ENCODE measurements at regions not wholly inside any gene's neighbourhood (a gene's known extent, or its start where the extent isn't known, plus 50 kb on each side); places are given as distances from the start of the nearest gene placed in this dataset.

- Mint-ChIP-seq H3K27me3 (no peaks in the 10 kb centered on the region), H3K27ac (no peak overlapping the region), H3K9me3 (no peaks in the 10 kb centered on the region), H3K36me3 (ENCODE audit: low read depth) (no peaks in the 10 kb centered on the region), H3K4me1 (ENCODE audit: low read depth) (no peaks in the 10 kb centered on the region), H3K4me3 (no peak overlapping the region)
- Histone ChIP-seq H3K36me3 (ENCODE audit: insufficient read depth, low read length) (no peaks in the 10 kb centered on the region), H3K27me3 (ENCODE audit: control insufficient read depth in 1 of 2, insufficient read depth in 2 of 2, low read length in 2 of 2) (no peaks in the 10 kb centered on the region), H3K27ac (ENCODE audit: low read depth in 1 of 2, low read length in 2 of 2) (no peak overlapping the region), H3K9me3 (ENCODE audit: control insufficient read depth in 1 of 2, insufficient read depth in 1 of 2, low read length in 2 of 2) (no peaks in the 10 kb centered on the region), H3K4me1 (ENCODE audit: insufficient read depth, low read length) (no peaks in the 10 kb centered on the region), H3K4me3 (ENCODE audit: low read length) (no peak overlapping the region)
- ChIA-PET POLR2A (no interaction called here), CTCF (no interaction called here)
- TF ChIP-seq CTCF (IDR thresholded peaks at IDR 0.05), result no peak
- DNase-seq (no peak), ATAC-seq (ENCODE audit: poor library complexity) (no peak)
- intact Hi-C loops (cut with DNase I, micrococcal nuclease), result no loop called here
Measured at GRCh38 chr10:84698989-84699388, 370.6 kb downstream of the CCSER2 start.

DNA sequence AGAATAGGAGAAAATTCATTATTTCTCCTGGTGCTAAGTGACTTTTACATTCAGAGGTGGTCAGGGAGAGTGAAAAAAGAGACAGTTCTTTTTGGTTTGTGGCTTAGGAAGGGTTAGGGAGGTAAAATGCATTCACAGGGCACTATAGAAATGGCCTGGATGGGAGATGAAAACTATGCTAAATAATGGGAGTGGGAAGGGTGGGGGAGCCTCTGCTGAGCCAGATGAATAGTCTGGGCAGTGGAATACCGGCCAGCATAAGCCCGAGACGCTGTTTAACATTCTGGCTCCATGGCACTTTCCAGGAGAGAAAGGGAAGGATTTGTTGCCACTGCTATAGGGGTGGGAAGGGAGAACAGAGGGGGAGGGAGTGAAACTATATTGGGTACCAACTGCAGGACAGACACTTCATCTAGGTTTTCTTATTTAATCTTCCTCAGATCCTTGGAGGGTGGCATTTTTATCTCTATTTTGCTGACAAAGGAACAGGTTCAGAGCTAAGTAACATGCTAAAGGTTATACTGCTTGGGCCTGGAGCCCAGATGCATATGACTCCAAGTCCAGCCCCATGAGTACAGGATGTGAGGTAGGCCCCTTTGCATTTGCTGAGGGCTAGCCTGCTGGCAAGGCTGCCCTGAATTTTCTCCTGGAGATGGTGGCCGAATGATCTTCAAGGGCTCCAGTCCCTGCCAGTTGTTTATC lies 372.4 kb downstream of the CCSER2 start:
- no peak overlapping the region for H3K4me3 ChIP-seq (ENCODE audit: low read length)
- CTCF ChIA-PET, result no interaction called here
- ATAC-seq (ENCODE audit: poor library complexity), result no peak
- H3K9me3 ChIP-seq (ENCODE audit: control insufficient read depth in 1 of 2, insufficient read depth in 1 of 2, low read length in 2 of 2), result no peaks in the 10 kb centered on the region
- DNase-seq, result no peak
- Mint-ChIP-seq H3K9me3 (no peaks in the 10 kb centered on the region), H3K4me3 (no peak overlapping the region), H3K4me1 (ENCODE audit: low read depth) (no peaks in the 10 kb centered on the region), H3K36me3 (ENCODE audit: low read depth) (no peaks in the 10 kb centered on the region), H3K27ac (no peak overlapping the region), H3K27me3 (no peaks in the 10 kb centered on the region)
- no peaks in the 10 kb centered on the region for H3K4me1 ChIP-seq (ENCODE audit: insufficient read depth, low read length)
- no peak overlapping the region for H3K27ac ChIP-seq (ENCODE audit: low read depth in 1 of 2, low read length in 2 of 2)
- POLR2A ChIA-PET, result no interaction called here
- intact Hi-C loops (cut with DNase I, micrococcal nuclease), result no loop called here
- TF ChIP-seq CTCF (IDR thresholded peaks at IDR 0.05), result no peak
- H3K27me3 ChIP-seq (ENCODE audit: control insufficient read depth in 1 of 2, insufficient read depth in 2 of 2, low read length in 2 of 2), result no peaks in the 10 kb centered on the region
- H3K36me3 ChIP-seq (ENCODE audit: insufficient read depth, low read length), result no peaks in the 10 kb centered on the region

GRCh38 chr10:84701370-84701720 lies 373.0 kb downstream of the CCSER2 start:
- Histone ChIP-seq H3K9me3 (ENCODE audit: control insufficient read depth in 1 of 2, insufficient read depth in 1 of 2, low read length in 2 of 2) (no peaks in the 10 kb centered on the region), H3K4me1 (ENCODE audit: insufficient read depth, low read length) (no peaks in the 10 kb centered on the region), H3K27me3 (ENCODE audit: control insufficient read depth in 1 of 2, insufficient read depth in 2 of 2, low read length in 2 of 2) (no peaks in the 10 kb centered on the region), H3K27ac (ENCODE audit: low read depth in 1 of 2, low read length in 2 of 2) (no peak overlapping the region), H3K36me3 (ENCODE audit: insufficient read depth, low read length) (no peaks in the 10 kb centered on the region), H3K4me3 (ENCODE audit: low read length) (no peak overlapping the region)
- no peak for TF ChIP-seq CTCF (IDR thresholded peaks at IDR 0.05)
- Mint-ChIP-seq H3K36me3 (ENCODE audit: low read depth) (no peaks in the 10 kb centered on the region), H3K9me3 (no peaks in the 10 kb centered on the region), H3K4me1 (ENCODE audit: low read depth) (no peaks in the 10 kb centered on the region), H3K27me3 (no peaks in the 10 kb centered on the region), H3K27ac (no peak overlapping the region), H3K4me3 (no peak overlapping the region)
- ChIA-PET CTCF (no interaction called here), POLR2A (no interaction called here)
- intact Hi-C loops (cut with DNase I, micrococcal nuclease), result no loop called here
- DNase-seq (no peak), ATAC-seq (ENCODE audit: poor library complexity) (no peak)
